ENCODE measurements at regions not wholly inside any gene's neighbourhood (a gene's known extent, or its start where the extent isn't known, plus 50 kb on each side); places are given as distances from the start of the nearest gene placed in this dataset.

DNA sequence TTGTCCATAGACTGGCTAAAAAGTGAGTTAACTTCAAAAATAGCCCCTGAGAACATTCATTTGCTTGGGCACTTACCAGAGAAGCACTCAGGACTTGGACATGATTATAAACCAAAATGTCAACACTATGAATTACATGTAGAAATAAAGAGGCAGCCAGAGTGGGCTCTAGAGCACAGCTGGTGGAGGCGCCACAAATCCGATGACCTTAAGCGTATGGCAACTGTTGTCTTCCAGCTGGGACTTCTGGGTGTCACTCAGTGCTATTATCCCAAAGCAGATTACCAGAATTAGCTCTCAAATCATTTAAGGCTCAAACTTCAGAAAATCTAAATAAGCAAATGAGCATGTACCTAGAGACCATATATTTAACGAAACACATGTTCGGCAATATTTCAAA is 1255.5 kb upstream of the SLC10A2 start:
- Histone ChIP-seq H3K4me3 (ENCODE audit: low read depth, low read length) (no peak overlapping the region), H3K27ac (no peak overlapping the region), H3K27me3 (replicated peaks) (no peaks in the 10 kb centered on the region), H3K36me3 (replicated peaks) (no peaks in the 10 kb centered on the region)
- in situ Hi-C loops (cut with HindIII; ENCODE audit: low pct_ligation_motif_present, low sequenced_read_pairs): no loop called here
- DNase-seq: no peak
- TF ChIP-seq, protein P1, sequence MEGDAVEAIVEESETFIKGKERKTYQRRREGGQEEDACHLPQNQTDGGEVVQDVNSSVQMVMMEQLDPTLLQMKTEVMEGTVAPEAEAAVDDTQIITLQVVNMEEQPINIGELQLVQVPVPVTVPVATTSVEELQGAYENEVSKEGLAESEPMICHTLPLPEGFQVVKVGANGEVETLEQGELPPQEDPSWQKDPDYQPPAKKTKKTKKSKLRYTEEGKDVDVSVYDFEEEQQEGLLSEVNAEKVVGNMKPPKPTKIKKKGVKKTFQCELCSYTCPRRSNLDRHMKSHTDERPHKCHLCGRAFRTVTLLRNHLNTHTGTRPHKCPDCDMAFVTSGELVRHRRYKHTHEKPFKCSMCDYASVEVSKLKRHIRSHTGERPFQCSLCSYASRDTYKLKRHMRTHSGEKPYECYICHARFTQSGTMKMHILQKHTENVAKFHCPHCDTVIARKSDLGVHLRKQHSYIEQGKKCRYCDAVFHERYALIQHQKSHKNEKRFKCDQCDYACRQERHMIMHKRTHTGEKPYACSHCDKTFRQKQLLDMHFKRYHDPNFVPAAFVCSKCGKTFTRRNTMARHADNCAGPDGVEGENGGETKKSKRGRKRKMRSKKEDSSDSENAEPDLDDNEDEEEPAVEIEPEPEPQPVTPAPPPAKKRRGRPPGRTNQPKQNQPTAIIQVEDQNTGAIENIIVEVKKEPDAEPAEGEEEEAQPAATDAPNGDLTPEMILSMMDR (IDR thresholded peaks at IDR 0.05; ENCODE audit: low read depth, low read length, missing control alignments): no peak

DNA sequence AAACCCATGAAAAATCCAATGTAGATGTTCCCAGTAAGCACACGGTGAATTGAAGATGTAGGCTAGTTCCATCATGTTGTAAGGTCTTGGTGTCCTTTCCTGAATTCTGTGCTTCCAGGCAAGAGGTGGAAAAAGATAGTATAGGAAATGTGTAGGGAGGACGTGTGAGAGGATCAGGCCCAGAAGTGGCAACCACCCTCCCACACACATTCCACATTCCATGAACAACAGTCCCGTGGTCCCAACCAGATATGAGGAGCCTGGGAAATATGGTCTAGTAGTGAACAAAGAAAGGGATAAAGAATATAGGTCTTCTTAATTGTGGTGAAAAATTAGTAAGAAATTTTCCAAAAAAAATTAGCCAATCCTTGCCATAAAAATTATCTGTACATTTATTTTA is 1254.2 kb upstream of the SLC10A2 start:
- in situ Hi-C loops (cut with HindIII; ENCODE audit: low pct_ligation_motif_present, low sequenced_read_pairs): no loop called here

DNA sequence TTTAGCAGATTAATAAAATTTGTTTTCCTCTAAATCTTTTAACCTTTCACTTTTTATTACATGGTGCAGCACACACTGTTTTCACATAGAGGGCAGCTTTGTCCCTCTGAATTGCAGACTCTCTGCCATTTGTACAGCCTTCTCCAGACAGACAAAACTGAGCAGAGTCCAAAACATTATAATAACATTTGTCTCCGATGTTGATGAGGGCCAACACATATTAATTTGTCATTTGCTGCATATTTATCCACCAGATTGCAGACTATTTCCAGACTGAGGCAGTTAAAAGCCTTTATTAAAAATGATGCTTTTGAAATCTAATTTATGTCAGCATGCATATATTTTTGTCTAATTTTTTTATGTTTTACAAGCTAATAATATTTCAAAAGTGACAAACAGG is 1251.9 kb upstream of the SLC10A2 start:
- H3K27ac ChIP-seq: peak overlapping the region; percentile 55
- DNase-seq: peak; percentile 71
- TF ChIP-seq, protein P1 (IDR thresholded peaks at IDR 0.05; ENCODE audit: low read depth, low read length, missing control alignments): peak; percentile 74
- H3K36me3 ChIP-seq (replicated peaks): no peaks in the 10 kb centered on the region
- H3K27me3 ChIP-seq (replicated peaks): no peaks in the 10 kb centered on the region
- in situ Hi-C loops (cut with HindIII; ENCODE audit: low pct_ligation_motif_present, low sequenced_read_pairs): no loop called here
- no peak overlapping the region for H3K4me3 ChIP-seq (ENCODE audit: low read depth, low read length)

More for the DNA sequence above, 1254.2 kb upstream of the SLC10A2 start:
- Histone ChIP-seq H3K4me3 (ENCODE audit: low read depth, low read length) (no peak overlapping the region), H3K27ac (no peak overlapping the region), H3K27me3 (replicated peaks) (no peaks in the 10 kb centered on the region), H3K36me3 (replicated peaks) (no peaks in the 10 kb centered on the region)
- TF ChIP-seq, protein P1 (IDR thresholded peaks at IDR 0.05; ENCODE audit: low read depth, low read length, missing control alignments): no peak
- DNase-seq: peak; percentile 54

DNA sequence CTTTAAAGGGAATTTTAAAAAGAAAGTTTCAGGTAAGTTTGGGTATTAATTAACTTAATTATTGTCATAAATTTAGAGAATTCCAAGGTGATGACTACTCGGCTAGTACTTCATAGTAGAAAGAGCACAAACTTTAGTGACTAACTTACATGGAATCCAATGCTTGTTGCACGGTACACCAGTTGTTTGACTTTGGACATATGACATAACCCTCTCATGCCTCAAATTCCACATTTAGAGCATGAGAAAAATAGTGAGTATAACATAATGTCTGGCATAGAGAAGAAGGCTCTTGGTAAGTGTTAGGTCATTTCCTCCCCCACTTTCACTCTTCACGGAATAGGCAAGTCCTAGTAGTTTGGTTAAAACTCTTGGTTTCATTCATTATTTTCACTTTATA is 1249.4 kb upstream of the SLC10A2 start:
- TF ChIP-seq, protein P1 (IDR thresholded peaks at IDR 0.05; ENCODE audit: low read depth, low read length, missing control alignments): no peak
- Histone ChIP-seq H3K36me3 (replicated peaks) (no peaks in the 10 kb centered on the region), H3K27me3 (replicated peaks) (no peaks in the 10 kb centered on the region), H3K27ac (peak overlapping the region; percentile 97), H3K4me3 (ENCODE audit: low read depth, low read length) (no peak overlapping the region)
- peak; percentile 94 for DNase-seq
- in situ Hi-C loops (cut with HindIII; ENCODE audit: low pct_ligation_motif_present, low sequenced_read_pairs): no loop called here

DNA sequence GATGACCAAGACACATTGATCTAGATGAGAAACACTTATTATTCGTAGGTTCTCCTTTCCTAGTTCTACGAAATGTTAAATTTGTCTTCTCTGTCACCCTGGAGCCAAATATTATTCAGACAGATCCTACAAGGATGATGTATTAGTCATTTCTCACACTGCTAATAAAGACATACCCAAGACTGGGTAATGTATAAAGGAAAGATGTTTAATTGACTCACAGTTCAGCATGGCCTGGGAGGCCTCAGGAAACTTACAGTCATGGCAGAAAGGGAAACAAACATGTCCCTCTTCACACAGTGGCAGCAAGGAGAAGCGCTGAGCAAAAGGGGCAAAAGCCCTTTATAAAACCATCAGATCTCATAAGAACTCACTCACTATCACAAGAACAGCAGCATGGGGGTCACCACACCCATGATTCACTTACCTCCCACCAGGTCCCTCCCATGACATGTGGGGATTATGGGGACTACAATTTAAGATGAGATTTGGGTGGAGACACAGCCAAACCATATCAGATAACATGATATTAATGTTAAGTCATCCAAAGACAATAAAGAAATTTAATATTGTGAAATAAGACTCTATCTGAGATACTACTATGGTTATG is 1248.8 kb upstream of the SLC10A2 start:
- peak overlapping the region; percentile 97 for H3K27ac ChIP-seq
- DNase-seq: peak; percentile 70

More for the DNA sequence above, 1248.8 kb upstream of the SLC10A2 start:
- TF ChIP-seq, protein P1 (IDR thresholded peaks at IDR 0.05; ENCODE audit: low read depth, low read length, missing control alignments): no peak
- Histone ChIP-seq H3K36me3 (replicated peaks) (no peaks in the 10 kb centered on the region), H3K27me3 (replicated peaks) (no peaks in the 10 kb centered on the region), H3K4me3 (ENCODE audit: low read depth, low read length) (no peak overlapping the region)
- in situ Hi-C loops (cut with HindIII; ENCODE audit: low pct_ligation_motif_present, low sequenced_read_pairs): no loop called here

Measured in brain microvascular endothelial cell (primary cell).